ENCODE measurements at regions not wholly inside any gene's neighbourhood (a gene's known extent, or its start where the extent isn't known, plus 50 kb on each side); places are given as distances from the start of the nearest gene placed in this dataset.
"Not testable (repeated sequence)": the region's sequence is repeated elsewhere in the genome, so short reads cannot be mapped to it uniquely, and the experiment has no call there.

DNA sequence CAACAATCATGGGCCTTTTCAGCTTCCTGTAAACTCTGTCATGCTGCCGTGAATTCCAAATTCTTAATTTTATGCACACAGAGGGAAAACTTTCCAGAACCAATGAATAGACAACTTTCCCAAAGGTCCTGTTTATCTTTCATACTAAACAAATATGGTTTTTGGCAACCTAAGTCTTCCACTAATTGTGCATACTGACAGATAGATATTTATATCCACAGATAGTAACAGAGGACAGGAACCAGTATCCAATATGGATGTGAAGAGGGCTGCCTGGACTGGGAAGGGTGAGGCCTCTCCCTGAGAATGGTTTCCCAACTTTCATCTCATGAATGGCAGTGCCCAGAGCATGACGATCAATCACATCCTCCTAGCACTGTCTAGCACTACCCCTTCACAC, 80.4 kb downstream of the MRPL57 start:
- no peak for DNase-seq
- Mint-ChIP-seq H3K27me3 (ENCODE audit: insufficient read depth) (peaks cover 17% of the 10 kb centered on the region), H3K27ac (no peak overlapping the region), H3K4me3 (no peak overlapping the region), H3K9me3 (no peaks in the 10 kb centered on the region), H3K36me3 (ENCODE audit: low read depth) (peaks cover 1% of the 10 kb centered on the region), H3K4me1 (ENCODE audit: low read depth) (no peaks in the 10 kb centered on the region)
- TF ChIP-seq, protein P1, sequence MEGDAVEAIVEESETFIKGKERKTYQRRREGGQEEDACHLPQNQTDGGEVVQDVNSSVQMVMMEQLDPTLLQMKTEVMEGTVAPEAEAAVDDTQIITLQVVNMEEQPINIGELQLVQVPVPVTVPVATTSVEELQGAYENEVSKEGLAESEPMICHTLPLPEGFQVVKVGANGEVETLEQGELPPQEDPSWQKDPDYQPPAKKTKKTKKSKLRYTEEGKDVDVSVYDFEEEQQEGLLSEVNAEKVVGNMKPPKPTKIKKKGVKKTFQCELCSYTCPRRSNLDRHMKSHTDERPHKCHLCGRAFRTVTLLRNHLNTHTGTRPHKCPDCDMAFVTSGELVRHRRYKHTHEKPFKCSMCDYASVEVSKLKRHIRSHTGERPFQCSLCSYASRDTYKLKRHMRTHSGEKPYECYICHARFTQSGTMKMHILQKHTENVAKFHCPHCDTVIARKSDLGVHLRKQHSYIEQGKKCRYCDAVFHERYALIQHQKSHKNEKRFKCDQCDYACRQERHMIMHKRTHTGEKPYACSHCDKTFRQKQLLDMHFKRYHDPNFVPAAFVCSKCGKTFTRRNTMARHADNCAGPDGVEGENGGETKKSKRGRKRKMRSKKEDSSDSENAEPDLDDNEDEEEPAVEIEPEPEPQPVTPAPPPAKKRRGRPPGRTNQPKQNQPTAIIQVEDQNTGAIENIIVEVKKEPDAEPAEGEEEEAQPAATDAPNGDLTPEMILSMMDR (IDR thresholded peaks at IDR 0.05): no peak

DNA sequence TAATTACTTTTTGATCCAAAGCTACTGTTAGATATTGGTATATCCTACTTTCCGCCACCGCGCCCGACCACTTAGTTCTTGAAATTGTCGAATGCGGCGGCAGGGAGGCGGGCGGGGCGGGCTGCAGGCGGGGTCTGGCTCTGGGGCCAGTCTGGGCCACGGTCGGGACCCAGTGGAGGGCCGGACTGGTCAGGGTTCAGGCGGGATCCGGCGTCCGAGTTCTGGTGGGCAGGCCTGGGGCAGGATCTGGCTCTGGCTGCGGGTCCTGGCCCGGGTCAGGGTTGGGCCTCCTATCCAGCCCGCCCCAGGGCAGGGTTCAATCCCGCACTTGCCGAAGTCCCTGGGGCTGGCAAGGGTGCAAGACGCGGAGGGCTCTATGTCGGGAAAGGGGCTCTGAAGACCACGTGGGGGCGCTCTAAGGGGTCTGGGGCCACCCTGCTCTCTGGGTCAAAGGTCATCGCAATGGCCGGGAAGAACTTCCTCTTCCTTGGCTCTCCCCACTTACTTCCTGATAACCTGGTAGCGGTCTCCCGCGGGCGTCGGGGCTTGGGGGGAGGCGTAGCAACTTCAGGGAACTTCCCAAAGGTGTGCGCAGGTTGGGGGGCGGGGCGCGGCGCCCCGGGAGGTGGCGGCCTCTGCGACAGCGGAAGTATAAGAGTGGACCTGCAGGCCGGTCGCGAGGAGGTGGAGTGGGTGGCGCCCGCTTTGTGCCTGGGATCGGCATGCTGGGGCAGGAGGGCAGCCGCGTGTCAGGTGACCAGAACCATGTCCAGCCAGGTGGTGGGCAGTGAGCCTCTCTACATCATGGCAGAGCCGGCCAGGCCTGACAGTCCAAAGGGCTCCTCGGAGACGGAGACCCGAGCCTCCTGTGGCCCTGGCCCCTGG, 83.4 kb downstream of the MRPL57 start:
- DNase-seq: no peak
- Mint-ChIP-seq H3K4me3 (no peak overlapping the region), H3K27me3 (ENCODE audit: insufficient read depth) (peaks cover 3% of the 10 kb centered on the region; the same call in 1 of the 2 replicates), H3K4me1 (ENCODE audit: low read depth) (no peaks in the 10 kb centered on the region), H3K27ac (no peak overlapping the region), H3K36me3 (ENCODE audit: low read depth) (no peaks in the 10 kb centered on the region), H3K9me3 (no peaks in the 10 kb centered on the region)
- TF ChIP-seq, protein P1 (IDR thresholded peaks at IDR 0.05): no peak; the same call in 1 of the 2 replicates

DNA sequence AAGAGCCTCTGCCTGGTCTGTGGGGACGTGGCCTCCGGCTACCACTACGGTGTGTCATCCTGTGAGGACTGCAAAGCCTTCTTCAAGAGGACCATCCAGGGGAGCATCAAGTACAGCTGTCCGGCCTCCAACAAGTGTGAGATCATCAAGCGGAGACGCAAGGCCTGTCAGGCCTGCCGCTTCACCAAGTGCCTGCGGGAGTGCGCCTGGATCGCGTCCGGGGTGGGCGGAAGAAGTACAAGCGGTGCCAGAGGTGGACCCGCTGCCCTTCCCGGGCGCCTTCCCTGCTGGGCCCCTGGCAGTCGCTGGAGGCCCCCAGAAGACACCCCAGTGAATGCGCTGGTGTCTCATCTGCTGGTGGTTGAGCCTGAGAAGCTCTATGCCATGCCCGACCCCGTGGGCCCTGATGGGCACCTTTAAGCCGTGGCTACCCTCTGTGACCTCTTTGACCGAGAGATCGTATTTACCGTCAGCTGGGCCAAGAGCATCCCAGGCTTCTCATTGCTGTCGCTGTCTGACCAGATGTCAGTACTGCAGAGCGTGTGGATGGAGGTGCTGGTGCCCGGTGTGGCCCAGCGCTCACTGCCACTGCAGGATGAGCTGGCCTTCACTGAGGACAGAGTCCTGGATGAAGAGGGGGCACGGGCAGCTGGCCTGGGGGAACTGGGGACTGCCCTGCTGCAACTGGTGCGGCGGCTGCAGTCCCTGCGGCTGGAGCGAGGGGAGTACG, 84.3 kb downstream of the MRPL57 start:
- H3K9me3 Mint-ChIP-seq; H3K27ac Mint-ChIP-seq; H3K4me3 Mint-ChIP-seq; H3K27me3 Mint-ChIP-seq (ENCODE audit: insufficient read depth); DNase-seq; H3K4me1 Mint-ChIP-seq (ENCODE audit: low read depth); H3K36me3 Mint-ChIP-seq (ENCODE audit: low read depth): not testable (repeated sequence)

DNA sequence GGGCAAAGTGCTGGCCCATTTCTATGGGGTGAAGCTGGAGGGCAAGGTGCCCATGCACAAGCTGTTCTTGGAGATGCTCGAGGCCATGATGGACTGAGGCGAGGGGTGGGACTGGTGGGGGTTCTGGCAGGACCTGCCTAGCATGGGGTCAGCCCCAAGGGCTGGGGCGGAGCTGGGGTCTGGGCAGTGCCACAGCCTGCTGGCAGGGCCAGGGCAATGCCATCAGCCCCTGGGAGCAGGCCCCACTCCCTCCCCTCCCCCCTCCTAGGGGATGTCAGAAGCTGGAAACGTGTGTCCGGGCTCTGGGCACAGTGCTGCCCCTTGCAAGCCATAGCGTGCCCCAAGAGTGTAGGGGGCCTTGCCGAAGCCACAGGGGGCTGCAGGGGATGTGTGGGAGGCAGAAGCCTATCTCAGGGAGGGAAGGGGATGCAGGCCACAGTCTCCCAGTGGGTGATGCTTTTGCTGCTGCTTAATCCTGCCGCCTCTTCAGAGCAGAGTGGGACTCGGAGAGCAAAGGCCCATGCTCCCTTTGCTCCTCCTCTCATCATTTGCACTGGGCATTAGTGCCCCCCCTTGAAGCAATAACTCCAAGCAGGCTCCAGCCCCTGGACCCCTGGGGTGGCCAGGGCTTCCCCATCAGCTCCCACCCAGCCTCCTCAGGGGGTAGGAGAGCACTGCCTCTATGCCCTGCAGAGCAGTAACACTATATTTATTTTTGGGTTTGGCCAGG, 85.2 kb downstream of the MRPL57 start:
- not testable (repeated sequence) for H3K27me3 Mint-ChIP-seq (ENCODE audit: insufficient read depth); H3K4me3 Mint-ChIP-seq; H3K9me3 Mint-ChIP-seq; H3K27ac Mint-ChIP-seq; H3K36me3 Mint-ChIP-seq (ENCODE audit: low read depth); DNase-seq; H3K4me1 Mint-ChIP-seq (ENCODE audit: low read depth)

DNA sequence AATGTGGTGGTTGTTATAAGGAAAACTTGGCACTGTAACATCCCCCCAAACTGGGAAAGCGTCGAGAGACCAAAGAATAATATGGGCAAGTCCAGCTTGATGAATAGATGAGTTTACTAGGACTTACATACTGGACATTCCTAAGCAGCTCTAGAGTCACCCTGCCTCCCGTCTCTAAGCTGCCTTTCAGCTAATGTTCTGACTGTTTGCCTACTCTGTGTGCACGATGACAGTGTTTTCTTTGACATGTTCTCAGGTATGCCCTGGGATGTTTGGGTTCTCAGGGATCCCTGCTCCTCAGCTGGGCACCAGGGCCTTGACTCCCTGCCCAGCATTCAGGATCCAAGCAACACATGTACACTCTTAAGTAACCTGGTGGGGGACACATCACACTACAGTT, 87.5 kb downstream of the MRPL57 start:
- H3K9me3 Mint-ChIP-seq; H3K27ac Mint-ChIP-seq; H3K4me3 Mint-ChIP-seq; H3K4me1 Mint-ChIP-seq (ENCODE audit: low read depth); DNase-seq; H3K36me3 Mint-ChIP-seq (ENCODE audit: low read depth); H3K27me3 Mint-ChIP-seq (ENCODE audit: insufficient read depth): not testable (repeated sequence)

DNA sequence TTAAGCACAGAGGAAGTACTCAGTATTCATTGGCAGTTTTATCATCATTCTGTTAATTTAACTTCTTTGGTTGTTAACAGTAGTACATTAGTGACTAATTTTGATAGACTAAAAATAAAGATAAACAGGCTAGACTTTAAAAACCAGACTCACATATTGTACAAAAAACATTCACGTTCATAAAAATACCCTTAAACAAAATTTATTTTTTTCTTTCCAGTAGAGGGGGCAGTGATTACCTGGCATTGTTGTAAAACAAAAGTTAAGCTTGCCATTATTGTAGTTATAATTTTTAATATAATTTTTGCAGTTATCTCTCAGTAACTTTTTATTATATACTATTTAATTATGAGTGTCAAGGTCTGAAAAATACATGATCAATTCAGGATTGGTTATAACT, 92.0 kb downstream of the MRPL57 start:
- TF ChIP-seq, protein P1 (IDR thresholded peaks at IDR 0.05): peak; percentile 54
- not testable (repeated sequence) for H3K27me3 Mint-ChIP-seq (ENCODE audit: insufficient read depth); H3K4me1 Mint-ChIP-seq (ENCODE audit: low read depth); H3K4me3 Mint-ChIP-seq; H3K36me3 Mint-ChIP-seq (ENCODE audit: low read depth); H3K27ac Mint-ChIP-seq; DNase-seq; H3K9me3 Mint-ChIP-seq

DNA sequence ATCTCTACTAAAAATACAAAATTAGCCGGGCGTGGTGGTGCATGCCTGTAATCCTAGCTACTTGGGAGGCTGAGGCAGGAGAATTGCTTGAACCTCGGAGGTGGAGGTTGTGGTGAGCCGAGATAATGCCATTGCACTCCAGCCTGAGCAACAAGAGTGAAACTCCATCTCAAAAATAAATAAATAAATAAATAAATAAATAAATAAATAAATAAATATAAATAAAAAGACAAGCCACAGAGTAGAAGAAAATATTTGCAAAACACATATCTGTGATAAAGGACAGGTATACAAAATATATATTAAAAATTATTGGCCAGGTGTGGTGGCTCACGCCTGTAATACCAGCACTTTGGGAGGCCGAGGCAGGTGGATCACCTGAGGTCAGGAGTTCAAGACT, 96.0 kb downstream of the MRPL57 start:
- not testable (repeated sequence) for H3K4me1 Mint-ChIP-seq (ENCODE audit: low read depth); H3K27ac Mint-ChIP-seq; H3K27me3 Mint-ChIP-seq (ENCODE audit: insufficient read depth); H3K36me3 Mint-ChIP-seq (ENCODE audit: low read depth); H3K4me3 Mint-ChIP-seq; DNase-seq; H3K9me3 Mint-ChIP-seq

DNA sequence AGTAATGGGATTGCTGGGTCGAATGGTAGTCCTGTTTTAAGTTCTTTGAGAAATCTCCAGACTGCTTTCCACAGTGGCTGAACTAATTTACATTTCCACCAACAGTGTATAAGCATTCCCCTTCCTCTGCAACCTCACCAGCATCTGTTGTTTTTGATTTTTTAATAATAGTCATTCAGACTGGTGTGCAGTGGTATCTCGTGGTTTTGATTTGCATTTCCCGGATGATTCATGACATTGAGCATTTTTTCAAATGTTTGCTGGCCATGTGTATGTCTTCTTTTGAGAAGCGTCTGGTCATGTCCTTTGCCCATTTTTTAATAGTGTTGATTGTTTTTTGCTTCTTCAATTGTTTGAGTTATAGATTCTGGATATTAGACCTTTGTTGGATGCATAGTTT, 98.0 kb downstream of the MRPL57 start:
- not testable (repeated sequence) for H3K9me3 Mint-ChIP-seq; DNase-seq; H3K4me3 Mint-ChIP-seq; H3K27me3 Mint-ChIP-seq (ENCODE audit: insufficient read depth); H3K27ac Mint-ChIP-seq; H3K36me3 Mint-ChIP-seq (ENCODE audit: low read depth); H3K4me1 Mint-ChIP-seq (ENCODE audit: low read depth)

Measured in HFFc6 (cell line).